ENCODE measurements at regions not wholly inside any gene's neighbourhood (a gene's known extent, or its start where the extent isn't known, plus 50 kb on each side); places are given as distances from the start of the nearest gene placed in this dataset.

- no peak for TF ChIP-seq CTCF (IDR thresholded peaks at IDR 0.05)
- intact Hi-C loops (cut with DNase I), result no loop called here
- Histone ChIP-seq H3K4me3 (no peak overlapping the region), H3K9me3 (no peaks in the 10 kb centered on the region), H3K36me3 (no peaks in the 10 kb centered on the region), H3K4me1 (no peaks in the 10 kb centered on the region), H3K27ac (no peak overlapping the region), H3K27me3 (no peaks in the 10 kb centered on the region), H3K9ac (ENCODE audit: low read depth in 2 of 2, low read length in 2 of 2) (no peak overlapping the region)
- no peak for DNase-seq
Observed at GRCh38 chr5:44881266-44881665, 72.5 kb downstream of the MRPS30 start.

- Histone ChIP-seq H3K9me3 (no peaks in the 10 kb centered on the region), H3K4me3 (no peak overlapping the region), H3K27me3 (no peaks in the 10 kb centered on the region), H3K9ac (ENCODE audit: low read depth in 2 of 2, low read length in 2 of 2) (no peak overlapping the region), H3K27ac (no peak overlapping the region), H3K36me3 (no peaks in the 10 kb centered on the region), H3K4me1 (no peaks in the 10 kb centered on the region)
- TF ChIP-seq CTCF (IDR thresholded peaks at IDR 0.05), result no peak
- DNase-seq, result no peak
- intact Hi-C loops (cut with DNase I), result no loop called here
Observed at GRCh38 chr5:44884036-44884435, 75.3 kb downstream of the MRPS30 start.

GRCh38 chr5:44885903-44886302 is 77.2 kb downstream of the MRPS30 start:
- Histone ChIP-seq H3K9me3 (no peaks in the 10 kb centered on the region), H3K36me3 (no peaks in the 10 kb centered on the region), H3K27me3 (no peaks in the 10 kb centered on the region), H3K4me1 (no peaks in the 10 kb centered on the region), H3K27ac (no peak overlapping the region), H3K4me3 (no peak overlapping the region), H3K9ac (ENCODE audit: low read depth in 2 of 2, low read length in 2 of 2) (no peak overlapping the region)
- no peak for DNase-seq
- TF ChIP-seq CTCF (IDR thresholded peaks at IDR 0.05), result no peak
- intact Hi-C loops (cut with DNase I), result no loop called here

GRCh38 chr5:44887722-44888121 is 79.0 kb downstream of the MRPS30 start:
- Histone ChIP-seq H3K4me1 (no peaks in the 10 kb centered on the region), H3K36me3 (no peaks in the 10 kb centered on the region), H3K9me3 (no peaks in the 10 kb centered on the region), H3K4me3 (no peak overlapping the region), H3K27me3 (no peaks in the 10 kb centered on the region), H3K9ac (ENCODE audit: low read depth in 2 of 2, low read length in 2 of 2) (no peak overlapping the region), H3K27ac (no peak overlapping the region)
- DNase-seq, result no peak
- intact Hi-C loops (cut with DNase I), result no loop called here
- TF ChIP-seq CTCF (IDR thresholded peaks at IDR 0.05), result no peak

- no peak overlapping the region for H3K9ac ChIP-seq (ENCODE audit: low read depth in 2 of 2, low read length in 2 of 2)
- no peaks in the 10 kb centered on the region for H3K4me1 ChIP-seq
- no peaks in the 10 kb centered on the region for H3K9me3 ChIP-seq
- intact Hi-C loops (cut with DNase I), result no loop called here
- TF ChIP-seq CTCF (IDR thresholded peaks at IDR 0.05), result no peak
- H3K36me3 ChIP-seq, result no peaks in the 10 kb centered on the region
- DNase-seq, result no peak
- H3K4me3 ChIP-seq, result no peak overlapping the region
- no peak overlapping the region for H3K27ac ChIP-seq
- no peaks in the 10 kb centered on the region for H3K27me3 ChIP-seq
Observed at GRCh38 chr5:44888435-44888834, 79.7 kb downstream of the MRPS30 start.

- intact Hi-C loops (cut with DNase I), result no loop called here
- no peak for TF ChIP-seq CTCF (IDR thresholded peaks at IDR 0.05)
- H3K4me3 ChIP-seq, result no peak overlapping the region
- H3K4me1 ChIP-seq, result no peaks in the 10 kb centered on the region
- H3K9ac ChIP-seq (ENCODE audit: low read depth in 2 of 2, low read length in 2 of 2), result no peak overlapping the region
- no peaks in the 10 kb centered on the region for H3K36me3 ChIP-seq
- DNase-seq, result no peak
- H3K27me3 ChIP-seq, result no peaks in the 10 kb centered on the region
- H3K9me3 ChIP-seq, result no peaks in the 10 kb centered on the region
- H3K27ac ChIP-seq, result no peak overlapping the region
Observed at GRCh38 chr5:44891116-44891515, 82.4 kb downstream of the MRPS30 start.

All from colonic mucosa (tissue), 4 donors.